Lower lobe of right lung (tissue), 2 donors: ENCODE measurements at regions not wholly inside any gene's neighbourhood (a gene's known extent, or its start where the extent isn't known, plus 50 kb on each side); places are given as distances from the start of the nearest gene placed in this dataset.

Experiments
- ATAC-seq, 2 donors: fragments of 200-7000 bp; cut with Tn5 transposase; one replicate each; pipeline ENCODE4 v1.9.1; 2020 to 2022; ENCODE audit warnings: mild to moderate bottlenecking in 2 of 2, moderate library complexity in 2 of 2
- DNase-seq: peaks from one replicate; pipeline ENCODE4 v3.0.0-alpha.2; 2020
- H3K27ac ChIP-seq: fragments of 200-600 bp; one replicate; pipeline ENCODE4 v1.8.0; 2022
- H3K27me3 ChIP-seq: fragments of 200-600 bp; one replicate; pipeline ENCODE4 v1.8.0; 2022; ENCODE audit warnings: low read depth
- H3K36me3 ChIP-seq: fragments of 200-600 bp; one replicate; pipeline ENCODE4 v1.8.0; 2022; ENCODE audit warnings: mild to moderate bottlenecking
- H3K4me1 ChIP-seq: fragments of 200-600 bp; one replicate; pipeline ENCODE4 v1.8.0; 2022
- H3K4me3 ChIP-seq: fragments of 200-600 bp; one replicate; pipeline ENCODE4 v1.8.0; 2022; ENCODE audit warnings: mild to moderate bottlenecking
- H3K9me3 ChIP-seq: fragments of 200-600 bp; one replicate; pipeline ENCODE4 v1.8.0; 2022
- CTCF ChIP-seq: fragments of 200-600 bp; IDR thresholded peaks from one replicate; pipeline ENCODE4 v1.8.0; 2022; ENCODE audit warnings: antibody characterized with exemption, mild to moderate bottlenecking
- intact Hi-C: fragments of 100-400 bp; cut with DNase I; formaldehyde crosslinking; loops from one replicate; pipeline ENCODE4 v1.11.0; 2022
- donor health status: DM: no; HTN: yes; CAD: no; lungs with severe emphysema.

DNA sequence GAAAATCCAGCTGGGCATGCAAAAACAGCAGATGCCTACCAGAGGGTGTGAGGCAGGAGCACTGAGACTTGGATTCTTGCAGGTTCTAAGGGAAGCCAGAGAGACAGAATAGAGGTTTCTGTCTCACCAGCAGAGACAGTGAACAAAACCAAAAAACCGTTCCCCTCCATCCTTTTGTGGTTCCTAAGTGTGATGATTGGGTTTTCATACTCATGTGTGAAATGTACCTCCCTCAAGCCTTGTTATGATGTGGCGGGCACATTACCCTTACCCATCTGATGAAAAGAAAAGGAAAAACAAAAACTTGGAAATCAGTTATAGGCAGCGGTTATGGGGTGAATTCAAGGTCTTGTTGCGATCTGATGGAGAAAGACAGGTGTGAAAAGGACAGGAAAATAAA is 172.6 kb upstream of the CDH13 start:
- no peak overlapping the region for H3K27ac ChIP-seq
- no peak for TF ChIP-seq CTCF
- no peak overlapping the region for H3K4me3 ChIP-seq
- ATAC-seq (no peak), DNase-seq (no peak)
- H3K4me1 ChIP-seq, result peaks cover 3% of the 10 kb centered on the region
- no peaks in the 10 kb centered on the region for H3K36me3 ChIP-seq
- intact Hi-C loops, result no loop called here
- no peaks in the 10 kb centered on the region for H3K27me3 ChIP-seq
- no peaks in the 10 kb centered on the region for H3K9me3 ChIP-seq

- no peaks in the 10 kb centered on the region for H3K9me3 ChIP-seq
- intact Hi-C loops, result no loop called here
- no peaks in the 10 kb centered on the region for H3K36me3 ChIP-seq
- no peak for TF ChIP-seq CTCF
- H3K4me1 ChIP-seq, result peaks cover 3% of the 10 kb centered on the region
- no peak overlapping the region for H3K4me3 ChIP-seq
- DNase-seq (peak; percentile 47), ATAC-seq (peak; percentile 50 to 61)
- H3K27ac ChIP-seq, result no peak overlapping the region
- no peaks in the 10 kb centered on the region for H3K27me3 ChIP-seq
Measured at GRCh38 chr16:82452004-82452756, 174.6 kb upstream of the CDH13 start.

DNA sequence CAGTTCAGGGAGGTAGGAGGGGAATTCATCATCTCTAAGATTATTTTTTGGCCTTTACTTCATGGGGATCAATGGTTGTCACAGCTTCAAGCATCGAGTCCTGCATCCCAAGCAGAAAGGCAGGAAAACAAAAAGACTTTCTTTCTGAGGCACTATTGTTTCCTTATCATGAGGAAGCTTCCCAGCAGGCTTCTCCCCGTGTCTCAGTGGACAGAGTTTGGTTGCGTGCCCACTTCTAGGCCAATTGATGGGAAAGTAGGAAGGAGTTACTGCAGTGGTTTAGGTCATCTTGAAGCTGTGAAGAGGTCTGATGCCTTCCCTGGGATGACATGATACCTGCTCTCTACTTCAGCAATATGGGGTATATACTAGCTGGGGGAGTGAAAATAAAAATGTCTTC is 175.3 kb upstream of the CDH13 start:
- no peak for DNase-seq
- Histone ChIP-seq H3K9me3 (no peaks in the 10 kb centered on the region), H3K27ac (no peak overlapping the region), H3K4me1 (no peaks in the 10 kb centered on the region), H3K27me3 (no peaks in the 10 kb centered on the region), H3K4me3 (no peak overlapping the region), H3K36me3 (no peaks in the 10 kb centered on the region)
- intact Hi-C loops, result no loop called here
- TF ChIP-seq CTCF, result no peak
- ATAC-seq, result no peak

DNA sequence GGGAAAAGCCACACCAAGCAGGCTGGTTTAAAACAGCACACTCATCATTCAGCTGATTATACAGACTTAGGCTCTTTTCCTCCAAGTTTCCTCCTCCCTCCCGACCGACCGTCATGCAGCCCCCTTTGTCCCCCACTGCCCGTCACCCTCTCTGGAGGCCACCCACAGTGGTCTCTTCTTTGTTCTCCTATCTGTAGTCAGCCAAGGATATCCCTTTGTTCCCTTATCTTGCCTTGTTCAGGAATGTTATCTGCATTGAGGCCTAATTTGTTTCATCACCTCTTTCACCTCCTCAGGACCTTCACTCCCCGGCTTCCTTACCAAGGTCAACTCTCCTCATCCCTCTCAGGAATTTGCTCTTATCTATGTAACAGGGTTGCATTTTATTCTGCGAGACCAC is 186.4 kb upstream of the CDH13 start:
- Histone ChIP-seq H3K27ac (no peak overlapping the region), H3K9me3 (no peaks in the 10 kb centered on the region), H3K27me3 (no peaks in the 10 kb centered on the region), H3K4me3 (no peak overlapping the region), H3K36me3 (no peaks in the 10 kb centered on the region), H3K4me1 (no peaks in the 10 kb centered on the region)
- intact Hi-C loops, result no loop called here
- DNase-seq (no peak), ATAC-seq (no peak)
- no peak for TF ChIP-seq CTCF

DNA sequence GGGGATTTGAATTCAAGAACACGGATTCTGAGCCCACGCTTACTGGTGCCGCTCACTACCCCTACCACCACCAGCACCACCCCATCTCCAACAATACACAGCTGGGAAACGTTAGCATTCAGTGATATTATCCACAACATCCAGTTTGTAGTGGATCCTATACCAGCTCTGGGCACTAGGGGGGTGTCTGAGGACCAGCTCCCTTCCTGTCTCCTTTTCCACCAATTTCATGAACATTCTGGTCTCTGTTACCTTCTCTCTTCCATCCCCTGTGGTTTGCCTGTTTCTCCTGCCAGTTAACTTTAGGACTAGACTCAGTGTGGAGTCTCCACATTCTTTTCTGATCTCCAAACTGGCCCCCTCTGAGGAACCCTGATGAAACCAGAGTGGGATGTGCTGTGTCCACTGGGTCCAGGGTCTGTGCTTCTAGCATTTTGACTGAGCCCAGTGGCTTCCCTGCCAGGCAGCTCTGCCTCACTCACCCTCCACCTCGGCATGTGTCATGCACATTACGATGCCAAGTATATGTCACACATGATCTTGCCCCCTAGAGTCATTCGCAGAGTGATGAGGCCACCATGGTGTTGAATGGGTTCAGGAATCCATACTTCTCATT is 187.0 kb upstream of the CDH13 start:
- Histone ChIP-seq H3K27ac (no peak overlapping the region), H3K36me3 (no peaks in the 10 kb centered on the region), H3K9me3 (no peaks in the 10 kb centered on the region), H3K4me3 (no peak overlapping the region), H3K27me3 (no peaks in the 10 kb centered on the region), H3K4me1 (no peaks in the 10 kb centered on the region)
- intact Hi-C loops, result no loop called here
- no peak for DNase-seq
- TF ChIP-seq CTCF, result peak; percentile 23
- no peak for ATAC-seq
